A673 (cell line): ENCODE measurements at regions not wholly inside any gene's neighbourhood (a gene's known extent, or its start where the extent isn't known, plus 50 kb on each side); places are given as distances from the start of the nearest gene placed in this dataset.

Source experiments
- CTCF ChIP-seq: fragments of 300-800, 200-600 bp; sonication (generic); conservative IDR thresholded peaks from 2 replicates; pipeline ENCODE4 v1.5.1; 2017; ENCODE audit warnings: low read depth, mild to moderate bottlenecking, antibody characterized with exemption, low read length, moderate library complexity, mixed read lengths
- EZH2 ChIP-seq: fragments of 200-600 bp; sonication (generic); IDR thresholded peaks from 2 replicates; pipeline ENCODE4 v1.6.1; 2017; ENCODE audit warnings: borderline replicate concordance, low read depth, mild to moderate bottlenecking, mixed read lengths, antibody characterized with exemption, low read length; ENCODE audit not compliant: poor library complexity, severe bottlenecking

DNA sequence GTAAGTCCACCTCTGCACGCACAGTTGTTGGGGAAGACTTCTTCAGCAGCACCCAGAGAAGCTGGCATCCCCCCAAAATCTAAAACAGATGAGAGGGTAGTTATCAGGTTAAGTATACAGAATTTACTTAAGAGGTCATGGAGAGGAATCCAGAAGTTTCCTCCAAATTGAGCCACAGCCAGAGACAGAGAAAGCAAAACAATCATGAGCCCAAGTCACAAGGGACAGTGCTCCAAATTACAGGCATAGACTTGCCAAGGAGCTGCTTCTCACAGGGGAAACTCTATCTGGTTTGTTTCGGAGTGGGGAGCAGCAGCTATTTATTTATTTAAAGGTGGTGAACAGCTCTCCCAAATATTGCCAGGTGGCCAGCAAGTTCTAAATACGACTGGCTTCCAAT, 308.4 kb downstream of the SKIDA1 start:
- TF ChIP-seq EZH2 (no peak), CTCF (no peak)
